Activated CD4-positive, alpha-beta memory T cell treated with anti-CD3 and anti-CD28 coated beads for 36 hours (primary cell): ENCODE measurements at regions not wholly inside any gene's neighbourhood (a gene's known extent, or its start where the extent isn't known, plus 50 kb on each side); places are given as distances from the start of the nearest gene placed in this dataset.

ENCODE experiments used
- CTCF ChIA-PET: fragments of 350-600 bp; sonication (Branson Sonifier 250); formaldehyde crosslinking; loops from one replicate; lab custom pipeline; 2021; ENCODE audit warnings: antibody characterized with exemption, inconsistent platforms; lab: Charles Lee
- POLR2A ChIA-PET: fragments of 350-600 bp; sonication (Branson Sonifier 250); formaldehyde crosslinking; loops from one replicate; lab custom pipeline; 2021; ENCODE audit warnings: antibody characterized with exemption; lab: Charles Lee
- DNase-seq: peaks from one replicate; pipeline ENCODE4 v3.0.0-alpha.2; 2020
- H3K27ac Mint-ChIP-seq: one replicate; pipeline ENCODE4 v1.8.0; 2021; ENCODE audit warnings: mixed read lengths
- H3K27me3 Mint-ChIP-seq: one replicate; pipeline ENCODE4 v1.8.0; 2021; ENCODE audit warnings: mixed read lengths
- H3K36me3 Mint-ChIP-seq: one replicate; pipeline ENCODE4 v1.8.0; 2021; ENCODE audit warnings: mixed read lengths
- H3K4me1 Mint-ChIP-seq: one replicate; pipeline ENCODE4 v1.8.0; 2021; ENCODE audit warnings: low read depth, mixed read lengths
- H3K4me3 Mint-ChIP-seq: one replicate; pipeline ENCODE4 v1.8.0; 2021; ENCODE audit warnings: mild to moderate bottlenecking, mixed read lengths
- H3K9me3 Mint-ChIP-seq: one replicate; pipeline ENCODE4 v1.8.0; 2021; ENCODE audit warnings: mixed read lengths
- intact Hi-C: fragments of 100-400 bp; cut with micrococcal nuclease; formaldehyde crosslinking; loops from one replicate; pipeline ENCODE4 v1.15.1; 2023

DNA sequence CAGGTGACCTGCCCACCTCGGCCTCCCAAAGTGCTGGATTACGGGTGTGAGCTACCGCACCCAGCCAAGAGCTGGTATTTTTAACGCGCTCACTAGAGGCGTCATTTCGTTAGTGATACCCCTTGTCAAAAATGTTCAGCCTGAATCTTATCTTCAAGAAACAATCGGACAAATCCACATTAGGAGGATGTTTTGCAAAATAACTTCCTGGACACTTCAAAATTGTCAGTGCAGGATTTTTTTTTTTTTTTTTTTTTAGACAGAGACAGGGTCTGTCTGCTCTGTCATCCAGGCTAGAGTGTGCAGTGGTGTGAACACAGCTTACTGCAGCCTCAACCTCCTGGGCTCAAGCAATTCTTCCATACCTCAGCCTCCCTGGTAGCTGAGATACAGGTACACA is 63.0 kb downstream of the RMI2 start:
- H3K4me3 Mint-ChIP-seq = no peak overlapping the region
- H3K27me3 Mint-ChIP-seq = no peaks in the 10 kb centered on the region
- no peak overlapping the region for H3K27ac Mint-ChIP-seq
- DNase-seq = no peak
- no peaks in the 10 kb centered on the region for H3K36me3 Mint-ChIP-seq
- no peaks in the 10 kb centered on the region for H3K4me1 Mint-ChIP-seq
- H3K9me3 Mint-ChIP-seq = no peaks in the 10 kb centered on the region
- CTCF ChIA-PET = interaction anchor here (0.5 to 6.5 kb wide), 24 partner anchors 11 to 659 kb away, joined by 3 to 54 read pairs (median 4); partner anchors contain the start of gene SNN
- POLR2A ChIA-PET = no interaction called here
- intact Hi-C loops = loop anchor here (5.0 to 10.0 kb wide), 3 partner anchors 124 to 404 kb away; no protein-coding TSS in a partner anchor

DNA sequence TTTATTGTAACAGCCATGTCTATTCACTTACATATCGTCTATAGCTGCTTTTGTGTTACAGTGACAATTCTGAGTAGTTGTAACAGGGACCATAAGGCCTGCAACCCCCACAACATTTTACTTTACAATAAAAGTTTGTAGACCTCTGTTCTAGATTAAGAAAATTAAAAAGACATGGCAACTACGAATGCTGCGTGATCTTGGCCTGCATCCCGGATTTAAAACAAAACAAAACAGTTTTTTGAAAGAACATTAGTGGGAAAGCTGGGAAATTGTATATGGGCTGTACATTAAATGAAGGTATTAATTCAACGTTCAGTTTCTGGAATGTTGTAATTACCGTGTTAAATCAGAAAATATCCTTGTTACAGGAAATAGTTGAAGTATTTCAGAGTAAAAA is 64.1 kb downstream of the RMI2 start:
- CTCF ChIA-PET = interaction anchor here (0.7 to 6.5 kb wide), 6 partner anchors 12 to 659 kb away, joined by 3 to 54 read pairs (median 3); no protein-coding TSS in a partner anchor
- intact Hi-C loops = loop anchor here (5.0 to 10.0 kb wide), 3 partner anchors 123 to 403 kb away; no protein-coding TSS in a partner anchor
- POLR2A ChIA-PET = no interaction called here

DNA sequence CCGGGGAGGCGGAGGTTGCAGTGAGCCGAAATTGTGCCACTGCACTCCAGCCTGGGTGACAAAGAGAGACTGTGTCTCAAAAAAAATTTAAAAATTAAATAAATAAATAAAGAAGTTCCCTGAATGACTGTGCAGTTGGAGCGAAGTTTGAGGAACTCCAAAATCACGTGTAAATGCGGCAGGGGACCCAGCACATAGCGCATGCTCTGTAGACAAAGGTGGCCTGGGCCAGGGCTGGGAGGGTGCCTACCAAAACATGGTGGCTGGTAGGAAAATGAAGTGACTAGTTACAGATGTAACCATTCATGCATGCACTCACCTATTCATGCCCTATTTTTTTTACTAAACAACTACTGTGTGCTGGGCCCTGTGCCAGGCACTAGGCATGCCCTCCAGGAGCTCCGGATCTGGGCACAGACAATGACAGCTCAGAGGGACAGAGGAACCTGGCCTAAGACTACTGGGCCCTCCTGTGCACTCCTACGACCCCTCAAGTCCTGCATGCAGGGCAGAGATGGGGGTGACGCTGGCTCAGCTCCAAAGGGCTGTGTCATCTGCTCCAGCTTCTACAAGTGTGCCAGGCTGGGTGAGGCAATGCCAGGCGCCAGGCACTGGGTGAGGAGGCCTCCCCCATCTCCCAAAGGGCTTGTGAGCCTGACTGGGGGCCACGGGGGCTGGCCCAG is 65.3 kb downstream of the RMI2 start:
- DNase-seq = no peak
- ChIA-PET POLR2A (no interaction called here), CTCF (interaction anchor here (0.9 to 6.5 kb wide), 5 partner anchors 13 to 658 kb away, joined by 3 to 54 read pairs (median 3); no protein-coding TSS in a partner anchor)
- no peaks in the 10 kb centered on the region for H3K9me3 Mint-ChIP-seq
- intact Hi-C loops = no loop called here
- no peak overlapping the region for H3K4me3 Mint-ChIP-seq
- no peaks in the 10 kb centered on the region for H3K27me3 Mint-ChIP-seq
- H3K4me1 Mint-ChIP-seq = no peaks in the 10 kb centered on the region
- H3K36me3 Mint-ChIP-seq = no peaks in the 10 kb centered on the region
- no peak overlapping the region for H3K27ac Mint-ChIP-seq

More for the DNA sequence above, 64.1 kb downstream of the RMI2 start:
- Mint-ChIP-seq H3K4me3 (no peak overlapping the region), H3K27ac (no peak overlapping the region), H3K36me3 (no peaks in the 10 kb centered on the region), H3K4me1 (no peaks in the 10 kb centered on the region), H3K9me3 (no peaks in the 10 kb centered on the region), H3K27me3 (no peaks in the 10 kb centered on the region)
- DNase-seq = no peak

DNA sequence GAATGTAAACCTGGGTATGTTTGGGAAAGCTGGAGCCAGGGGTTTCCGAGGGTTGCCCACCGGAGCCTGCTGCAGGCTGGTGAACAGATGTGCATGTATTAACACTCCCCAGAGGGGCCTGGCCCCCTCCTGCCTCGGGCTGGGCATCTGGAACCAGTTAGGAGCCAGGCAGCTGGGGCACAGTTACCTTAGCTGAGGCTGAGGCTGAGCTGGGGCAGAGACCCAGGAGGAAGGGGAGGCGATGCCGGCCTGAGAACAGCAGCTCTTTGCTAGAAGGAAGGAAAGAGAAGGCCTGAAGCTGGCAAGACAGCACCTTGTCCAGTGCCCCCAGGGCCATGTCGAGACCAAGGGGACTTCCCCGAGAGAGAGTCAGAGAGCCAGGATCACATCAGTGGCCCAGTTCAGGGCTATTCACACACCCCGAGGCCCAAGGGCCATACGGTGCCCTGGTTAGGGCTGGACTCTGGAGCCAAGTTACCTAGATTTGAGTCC is 65.8 kb downstream of the RMI2 start:
- POLR2A ChIA-PET = no interaction called here
- H3K4me3 Mint-ChIP-seq = no peak overlapping the region
- intact Hi-C loops = no loop called here
- no peaks in the 10 kb centered on the region for H3K9me3 Mint-ChIP-seq
- H3K27me3 Mint-ChIP-seq = no peaks in the 10 kb centered on the region
- H3K4me1 Mint-ChIP-seq = no peaks in the 10 kb centered on the region
- DNase-seq = no peak
- H3K36me3 Mint-ChIP-seq = no peaks in the 10 kb centered on the region
- no peak overlapping the region for H3K27ac Mint-ChIP-seq
- CTCF ChIA-PET = interaction anchor here (0.9 to 6.5 kb wide), 3 partner anchors 14 to 457 kb away, joined by 3 to 54 read pairs (median 5); no protein-coding TSS in a partner anchor

DNA sequence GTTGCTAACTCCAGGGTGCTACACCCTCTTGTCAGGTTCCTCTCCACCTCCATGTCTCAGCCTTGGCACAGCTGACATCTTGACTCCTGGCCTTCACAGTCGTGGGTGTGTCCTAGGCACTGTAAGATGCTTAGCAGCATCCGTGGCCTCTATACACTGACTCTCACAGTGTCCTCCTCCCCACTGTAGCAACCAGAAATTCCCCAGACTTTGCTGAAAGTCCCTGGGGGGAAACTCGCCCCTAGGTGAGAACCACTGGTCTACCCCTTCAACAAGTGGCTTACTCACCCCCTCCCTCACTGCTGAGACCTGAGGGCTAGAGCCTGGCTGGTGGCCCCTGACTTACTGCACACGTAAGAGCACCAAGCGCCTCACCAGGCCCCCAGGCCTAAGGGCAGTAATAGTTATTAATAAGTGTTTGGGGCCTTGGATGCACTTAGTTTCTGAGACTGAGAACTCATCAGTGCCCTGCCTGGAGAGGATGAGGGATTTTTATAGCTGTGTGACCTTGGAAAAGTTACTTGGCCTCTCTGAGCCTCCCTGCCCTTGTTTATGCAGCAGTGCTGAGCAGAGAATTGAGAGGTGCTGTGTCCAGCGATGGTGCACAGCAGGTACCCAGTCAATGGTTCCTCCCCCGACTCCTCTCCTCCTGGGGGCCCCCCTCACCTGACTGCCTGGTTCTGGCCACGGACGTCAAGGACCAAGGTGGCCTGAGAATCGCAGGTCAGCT is 67.1 kb downstream of the RMI2 start:
- H3K9me3 Mint-ChIP-seq = no peaks in the 10 kb centered on the region
- ChIA-PET POLR2A (interaction anchor here (0.5 kb wide), 1 partner anchor 45 kb away, joined by 3 read pairs; no protein-coding TSS in a partner anchor), CTCF (interaction anchor here (1.2 to 6.5 kb wide), 2 partner anchors 15 to 120 kb away, joined by 3 to 54 read pairs; no protein-coding TSS in a partner anchor)
- H3K36me3 Mint-ChIP-seq = no peaks in the 10 kb centered on the region
- no peaks in the 10 kb centered on the region for H3K27me3 Mint-ChIP-seq
- no peak overlapping the region for H3K4me3 Mint-ChIP-seq
- no peaks in the 10 kb centered on the region for H3K4me1 Mint-ChIP-seq
- DNase-seq = no peak
- intact Hi-C loops = no loop called here
- no peak overlapping the region for H3K27ac Mint-ChIP-seq

DNA sequence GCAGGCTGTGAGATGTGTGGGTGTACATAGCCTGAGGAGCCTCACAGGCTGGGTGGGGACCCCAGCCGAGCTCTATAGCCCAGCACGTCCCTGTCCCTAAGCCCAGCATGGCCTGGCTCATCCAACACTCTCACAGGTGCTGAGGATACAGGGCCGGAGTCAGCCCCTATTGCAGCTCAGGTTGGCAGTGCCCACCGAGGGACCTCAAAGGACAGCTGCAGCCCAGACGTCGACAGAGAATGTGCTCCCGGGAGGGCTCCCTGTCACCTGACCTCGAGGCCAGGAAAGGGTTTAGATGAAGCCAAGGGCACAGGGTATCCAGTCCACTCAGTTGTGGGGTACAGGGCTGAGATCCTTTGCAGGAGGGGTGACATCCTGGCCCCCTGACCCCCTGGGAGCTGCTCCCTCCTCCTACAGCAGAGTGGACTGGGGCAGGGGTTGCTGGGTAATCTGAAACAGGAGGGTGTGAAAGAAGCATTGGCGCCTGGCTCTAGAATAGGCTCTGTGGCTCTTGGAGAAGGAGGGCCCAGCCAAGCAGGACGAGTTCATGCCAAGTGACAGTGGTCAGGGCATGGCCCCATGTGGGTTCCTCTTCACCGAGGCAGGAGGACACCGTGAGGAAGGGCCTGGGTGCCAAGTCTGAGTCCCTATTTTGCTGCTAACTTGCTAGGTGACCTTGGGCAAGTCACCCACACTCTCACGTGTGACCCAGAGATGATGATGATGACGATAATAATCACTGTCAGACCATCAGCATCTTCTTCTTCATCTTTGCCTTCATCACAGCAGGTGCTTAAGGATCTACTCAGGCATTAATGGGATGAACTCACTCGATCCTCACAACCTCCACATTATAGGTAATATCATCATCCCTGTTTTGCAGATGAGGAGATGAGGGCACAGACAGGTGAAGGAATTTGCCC is 68.0 kb downstream of the RMI2 start:
- Mint-ChIP-seq H3K27ac (no peak overlapping the region), H3K4me1 (no peaks in the 10 kb centered on the region), H3K4me3 (no peak overlapping the region), H3K9me3 (no peaks in the 10 kb centered on the region), H3K27me3 (no peaks in the 10 kb centered on the region), H3K36me3 (no peaks in the 10 kb centered on the region)
- CTCF ChIA-PET = interaction anchor here (1.2 kb wide), 1 partner anchor 119 kb away, joined by 3 read pairs; no protein-coding TSS in a partner anchor
- DNase-seq = no peak
- POLR2A ChIA-PET = interaction anchor here (0.5 kb wide), 1 partner anchor 44 kb away, joined by 3 read pairs; no protein-coding TSS in a partner anchor
- intact Hi-C loops = no loop called here

DNA sequence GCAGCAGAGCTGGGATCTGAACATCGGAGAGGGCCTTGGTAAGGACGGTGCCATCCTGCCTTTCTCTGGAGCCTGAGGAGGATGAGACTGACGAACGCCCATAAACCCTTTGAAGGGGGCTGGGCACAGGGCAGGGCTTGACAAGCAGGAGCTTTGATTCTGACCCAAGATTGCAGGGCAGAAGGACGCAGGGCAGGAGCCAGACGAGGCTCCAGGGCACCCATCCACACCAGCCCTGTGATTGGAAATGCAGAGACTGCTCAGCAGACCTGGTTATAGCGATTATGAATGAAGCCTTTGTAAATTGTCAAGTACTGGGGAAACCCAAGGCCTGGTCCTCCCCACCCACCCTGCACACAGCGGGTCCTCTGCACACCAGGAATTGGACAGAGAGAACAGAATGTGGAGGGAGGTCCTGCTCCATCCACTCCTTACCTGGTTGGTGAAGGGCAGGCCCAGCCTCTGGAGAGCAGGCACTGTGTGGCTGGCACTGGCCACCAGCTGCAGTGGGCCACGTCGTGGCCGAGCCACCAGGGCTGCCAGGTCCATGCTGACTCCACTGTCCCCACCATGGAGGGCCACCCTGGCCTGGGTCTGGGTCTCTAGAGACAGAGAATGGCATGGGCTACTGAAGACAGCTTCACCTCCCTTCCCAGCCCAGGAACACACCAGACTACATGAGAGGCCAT is 68.8 kb downstream of the RMI2 start:
- Mint-ChIP-seq H3K4me1 (no peaks in the 10 kb centered on the region), H3K4me3 (no peak overlapping the region), H3K9me3 (no peaks in the 10 kb centered on the region), H3K27me3 (no peaks in the 10 kb centered on the region), H3K36me3 (no peaks in the 10 kb centered on the region), H3K27ac (no peak overlapping the region)
- intact Hi-C loops = no loop called here
- DNase-seq = no peak
- ChIA-PET POLR2A (no interaction called here), CTCF (no interaction called here)

DNA sequence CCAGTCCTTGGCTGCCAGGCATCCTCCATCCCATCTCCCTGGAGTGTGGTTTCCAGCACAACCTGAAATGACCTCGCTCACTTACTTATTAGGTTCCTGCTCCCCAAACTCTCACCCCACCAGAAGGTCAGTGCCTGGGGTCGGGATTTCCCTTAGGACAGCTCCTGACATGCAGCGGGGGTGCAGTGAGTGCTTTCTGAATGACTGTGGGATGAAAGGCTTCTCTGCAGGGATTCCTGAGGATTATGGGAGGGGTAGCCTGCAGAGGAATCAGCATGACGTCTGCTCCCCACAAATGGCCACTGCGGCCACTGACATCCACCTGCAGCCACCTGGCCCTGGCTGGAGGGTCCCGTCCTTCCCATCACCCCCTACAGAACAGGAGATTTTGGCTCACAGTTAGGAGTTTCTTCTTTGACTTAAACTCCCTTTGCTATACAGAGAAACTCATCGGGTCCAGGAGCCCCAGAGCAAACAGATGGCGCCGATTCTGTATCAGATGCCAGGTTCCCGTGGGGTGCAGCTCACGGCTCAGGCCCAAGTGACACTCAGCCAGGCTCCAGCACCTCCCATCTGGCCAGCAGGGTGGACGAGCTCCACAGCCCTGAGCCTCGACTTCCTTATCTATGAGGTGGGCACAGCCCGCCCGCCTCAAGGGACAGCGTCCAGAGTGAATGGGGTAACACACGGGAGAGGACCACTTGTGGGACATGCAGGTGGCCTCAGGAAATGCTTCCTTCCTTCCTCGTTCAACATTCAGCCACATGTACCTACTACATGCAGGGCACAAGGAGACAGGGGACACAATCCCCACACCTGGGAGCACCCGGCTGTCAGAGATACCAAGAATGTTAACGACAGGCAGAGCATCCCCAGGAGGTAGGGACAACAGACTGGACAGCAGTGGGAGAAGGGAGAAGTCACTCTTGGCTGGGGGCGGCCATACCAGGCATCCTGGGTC is 69.8 kb downstream of the RMI2 start:
- POLR2A ChIA-PET = no interaction called here
- CTCF ChIA-PET = no interaction called here
- H3K36me3 Mint-ChIP-seq = no peaks in the 10 kb centered on the region
- H3K27me3 Mint-ChIP-seq = no peaks in the 10 kb centered on the region
- no peaks in the 10 kb centered on the region for H3K9me3 Mint-ChIP-seq
- no peak overlapping the region for H3K4me3 Mint-ChIP-seq
- intact Hi-C loops = no loop called here
- H3K4me1 Mint-ChIP-seq = no peaks in the 10 kb centered on the region
- no peak overlapping the region for H3K27ac Mint-ChIP-seq
- no peak for DNase-seq

DNA sequence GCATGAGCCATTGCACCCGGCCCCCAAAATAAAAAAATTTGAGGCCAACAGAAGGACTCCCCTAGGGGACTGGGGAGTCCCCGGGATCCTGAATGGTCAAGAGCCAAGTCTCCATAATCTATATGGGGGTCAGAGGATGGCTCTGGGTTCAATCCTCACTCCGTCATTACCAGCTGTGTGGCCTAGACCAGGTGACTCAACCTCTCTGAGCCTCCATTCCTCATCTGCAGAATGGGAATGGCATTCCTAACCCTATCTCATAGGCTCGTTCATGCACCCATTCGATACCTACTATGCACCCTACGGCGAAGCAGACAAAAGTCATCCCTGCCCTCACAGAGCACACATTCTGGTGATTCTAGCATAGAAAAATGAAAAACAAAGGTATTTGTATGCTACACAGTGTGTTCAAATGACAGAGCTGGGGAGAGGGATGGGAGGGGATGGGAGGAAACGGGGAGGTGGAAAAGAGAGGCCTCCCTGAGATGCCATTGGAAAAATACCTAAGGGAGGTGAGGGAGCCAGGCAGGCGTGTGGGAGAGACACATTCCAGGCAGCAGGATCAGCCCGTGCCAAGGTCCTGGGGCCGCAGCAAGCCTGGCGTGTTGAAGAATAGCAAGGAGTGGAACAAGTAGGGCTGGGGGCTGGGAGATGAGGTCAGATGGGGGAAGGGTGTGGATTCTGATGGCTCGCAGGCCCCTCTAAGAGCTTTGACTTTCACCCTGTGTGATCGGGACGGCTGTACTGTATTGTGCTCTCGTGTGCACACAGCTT is 71.2 kb downstream of the RMI2 start:
- Mint-ChIP-seq H3K27ac (no peak overlapping the region), H3K27me3 (no peaks in the 10 kb centered on the region), H3K36me3 (no peaks in the 10 kb centered on the region), H3K4me3 (no peak overlapping the region), H3K4me1 (no peaks in the 10 kb centered on the region), H3K9me3 (no peaks in the 10 kb centered on the region)
- ChIA-PET CTCF (interaction anchor here (1.7 to 1.8 kb wide), 2 partner anchors 10 to 20 kb away, joined by 6 to 8 read pairs; no protein-coding TSS in a partner anchor), POLR2A (no interaction called here)
- intact Hi-C loops = no loop called here
- no peak for DNase-seq

DNA sequence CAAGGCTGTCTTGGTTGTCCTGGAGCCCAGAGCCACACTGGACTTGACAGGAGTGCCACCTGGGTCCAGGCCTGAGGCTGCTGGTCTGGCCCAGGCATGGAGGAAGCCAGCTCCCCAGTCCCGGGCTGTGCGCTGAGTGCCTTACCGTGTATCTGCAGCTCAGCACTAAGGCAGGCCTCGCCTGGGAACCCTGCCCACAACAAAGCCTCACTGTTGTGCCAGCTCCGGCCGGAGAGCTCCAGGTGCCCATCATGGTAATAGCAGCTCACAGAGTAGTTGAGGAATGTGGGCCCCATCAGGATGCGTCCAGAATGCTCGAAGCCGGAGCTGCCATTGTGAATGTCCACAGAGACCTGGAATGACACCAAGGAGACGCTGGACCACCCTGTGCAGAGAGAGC is 72.2 kb downstream of the RMI2 start:
- Mint-ChIP-seq H3K27ac (no peak overlapping the region), H3K36me3 (no peaks in the 10 kb centered on the region), H3K9me3 (no peaks in the 10 kb centered on the region), H3K27me3 (no peaks in the 10 kb centered on the region), H3K4me3 (no peak overlapping the region), H3K4me1 (no peaks in the 10 kb centered on the region)
- ChIA-PET POLR2A (no interaction called here), CTCF (interaction anchor here (1.7 to 1.8 kb wide), 2 partner anchors 11 to 21 kb away, joined by 6 to 8 read pairs; no protein-coding TSS in a partner anchor)
- no peak for DNase-seq
- intact Hi-C loops = no loop called here
